ENCODE measurements at regions not wholly inside any gene's neighbourhood (a gene's known extent, or its start where the extent isn't known, plus 50 kb on each side); places are given as distances from the start of the nearest gene placed in this dataset.

DNA sequence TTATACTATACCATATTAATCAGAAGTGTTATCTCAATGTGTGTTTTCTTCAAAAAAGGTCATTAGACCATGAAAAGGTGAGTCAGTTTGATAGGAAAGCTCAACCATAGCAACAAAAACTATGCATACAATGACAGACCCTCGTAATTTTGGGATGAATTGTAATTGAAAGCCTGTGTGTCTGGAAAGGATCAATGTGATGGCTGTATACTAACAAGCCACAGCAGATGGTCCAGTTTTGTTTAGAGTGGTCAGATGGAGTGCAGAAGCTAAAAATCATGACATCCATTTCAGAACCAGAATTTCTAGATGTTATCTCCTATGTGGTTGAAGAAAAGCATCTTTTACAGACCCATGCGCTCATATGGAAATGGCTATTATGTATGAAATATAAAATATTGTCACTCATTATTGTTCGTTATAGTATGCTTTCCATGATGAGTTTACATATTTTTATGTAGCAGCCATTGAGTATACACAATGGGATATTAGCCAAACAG, 88.3 kb upstream of the CNTNAP2 start:
- H3K9me3 Mint-ChIP-seq (ENCODE audit: insufficient read depth) = peaks cover 6% of the 10 kb centered on the region
- H3K4me3 ChIP-seq (ENCODE audit: control extremely low read depth in 1 of 5, extremely low read depth in 1 of 5, insufficient read depth in 1 of 5, low read depth in 2 of 5, low read length in 4 of 5) = no peak overlapping the region
- no peaks in the 10 kb centered on the region for H3K27me3 Mint-ChIP-seq
- no peaks in the 10 kb centered on the region for H3K27me3 ChIP-seq (replicated peaks in 1 of 4; ENCODE audit: control extremely low read depth in 1 of 4, control insufficient read depth in 3 of 4, insufficient read depth in 4 of 4, low read length in 3 of 4)
- H3K79me2 ChIP-seq (ENCODE audit: control insufficient read depth, insufficient read depth, low read length) = no peaks in the 10 kb centered on the region
- H3K4me1 ChIP-seq (ENCODE audit: control insufficient read depth in 2 of 2, insufficient read depth in 2 of 2, low read length in 2 of 2) = no peaks in the 10 kb centered on the region
- H3K4me3 Mint-ChIP-seq = no peak overlapping the region
- POLR2A ChIA-PET = no interaction called here
- H3K27ac Mint-ChIP-seq = no peak overlapping the region
- no peak overlapping the region for H3K27ac ChIP-seq (ENCODE audit: low read length in 2 of 2)
- no peak overlapping the region for H2AFZ ChIP-seq (ENCODE audit: insufficient read depth, low read depth, low read length, poor library complexity, severe bottlenecking)
- H4K20me1 ChIP-seq (ENCODE audit: control insufficient read depth, insufficient read depth, low read length, poor library complexity, severe bottlenecking) = no peaks in the 10 kb centered on the region
- no CpG with 5 or more reads among the region's 3 CpGs for WGBS (ENCODE audit: insufficient coverage)
- H3K4me1 Mint-ChIP-seq = no peaks in the 10 kb centered on the region
- H3K36me3 ChIP-seq (replicated peaks in 1 of 2; ENCODE audit: control extremely low read depth in 1 of 2, control insufficient read depth in 1 of 2, extremely low read depth in 1 of 2, insufficient read depth in 2 of 2, low read length in 1 of 2) = no peaks in the 10 kb centered on the region
- CTCF ChIA-PET = no interaction called here
- ATAC-seq (ENCODE audit: low read depth) (no peak), DNase-seq (no peak)
- H3K4me2 ChIP-seq (replicated peaks; ENCODE audit: low read depth, low read length, poor library complexity, severe bottlenecking) = no peak overlapping the region
- intact Hi-C loops (cut with micrococcal nuclease) = no loop called here
- no peak for TF ChIP-seq EZH2 (IDR thresholded peaks at IDR 0.05; ENCODE audit: borderline replicate concordance, insufficient read depth, low read depth, low read length, poor library complexity, severe bottlenecking)
- no peaks in the 10 kb centered on the region for H3K9me3 ChIP-seq (ENCODE audit: control extremely low read depth in 1 of 3, control insufficient read depth in 2 of 3, insufficient read depth in 1 of 3, low read length in 2 of 3)
- H3K9ac ChIP-seq (ENCODE audit: low read length) = no peak overlapping the region

DNA sequence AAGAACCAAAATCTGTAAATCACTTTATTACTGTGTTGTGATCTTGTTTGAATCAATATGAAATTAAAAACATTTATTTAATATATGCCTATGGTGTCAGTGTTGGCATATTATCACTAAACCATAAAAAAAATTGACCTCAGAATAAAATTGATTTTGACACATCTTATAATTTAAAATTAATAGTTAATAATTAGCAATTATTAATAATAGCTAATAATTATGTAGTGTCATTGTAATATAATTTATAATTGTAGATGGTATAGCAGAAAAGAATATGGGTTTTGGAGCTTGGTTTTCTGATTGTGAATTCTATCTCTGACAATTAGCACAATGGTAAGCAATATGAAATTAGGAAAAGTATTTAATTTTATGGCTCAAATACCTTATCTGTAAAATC, 89.4 kb upstream of the CNTNAP2 start:
- no peak overlapping the region for H3K27ac ChIP-seq (ENCODE audit: low read length in 2 of 2)
- CTCF ChIA-PET = no interaction called here
- DNase-seq = no peak

More for the DNA sequence above, 89.4 kb upstream of the CNTNAP2 start:
- no peaks in the 10 kb centered on the region for H3K4me1 ChIP-seq (ENCODE audit: control insufficient read depth in 2 of 2, insufficient read depth in 2 of 2, low read length in 2 of 2)
- POLR2A ChIA-PET = no interaction called here
- Mint-ChIP-seq H3K9me3 (ENCODE audit: insufficient read depth) (peaks cover 9% of the 10 kb centered on the region), H3K27me3 (no peaks in the 10 kb centered on the region), H3K4me3 (no peak overlapping the region), H3K27ac (no peak overlapping the region), H3K4me1 (no peaks in the 10 kb centered on the region)
- H3K9me3 ChIP-seq (ENCODE audit: control extremely low read depth in 1 of 3, control insufficient read depth in 2 of 3, insufficient read depth in 1 of 3, low read length in 2 of 3) = no peaks in the 10 kb centered on the region
- no peak overlapping the region for H3K4me2 ChIP-seq (replicated peaks; ENCODE audit: low read depth, low read length, poor library complexity, severe bottlenecking)
- no peak overlapping the region for H2AFZ ChIP-seq (ENCODE audit: insufficient read depth, low read depth, low read length, poor library complexity, severe bottlenecking)
- no peaks in the 10 kb centered on the region for H4K20me1 ChIP-seq (ENCODE audit: control insufficient read depth, insufficient read depth, low read length, poor library complexity, severe bottlenecking)
- ATAC-seq (ENCODE audit: low read depth) = no peak
- H3K79me2 ChIP-seq (ENCODE audit: control insufficient read depth, insufficient read depth, low read length) = no peaks in the 10 kb centered on the region
- no peak overlapping the region for H3K9ac ChIP-seq (ENCODE audit: low read length)
- H3K4me3 ChIP-seq (ENCODE audit: control extremely low read depth in 1 of 5, extremely low read depth in 1 of 5, insufficient read depth in 1 of 5, low read depth in 2 of 5, low read length in 4 of 5) = no peak overlapping the region
- intact Hi-C loops (cut with micrococcal nuclease) = no loop called here
- no peaks in the 10 kb centered on the region for H3K27me3 ChIP-seq (replicated peaks in 1 of 4; ENCODE audit: control extremely low read depth in 1 of 4, control insufficient read depth in 3 of 4, insufficient read depth in 4 of 4, low read length in 3 of 4)
- H3K36me3 ChIP-seq (replicated peaks in 1 of 2; ENCODE audit: control extremely low read depth in 1 of 2, control insufficient read depth in 1 of 2, extremely low read depth in 1 of 2, insufficient read depth in 2 of 2, low read length in 1 of 2) = no peaks in the 10 kb centered on the region
- TF ChIP-seq, protein P1, sequence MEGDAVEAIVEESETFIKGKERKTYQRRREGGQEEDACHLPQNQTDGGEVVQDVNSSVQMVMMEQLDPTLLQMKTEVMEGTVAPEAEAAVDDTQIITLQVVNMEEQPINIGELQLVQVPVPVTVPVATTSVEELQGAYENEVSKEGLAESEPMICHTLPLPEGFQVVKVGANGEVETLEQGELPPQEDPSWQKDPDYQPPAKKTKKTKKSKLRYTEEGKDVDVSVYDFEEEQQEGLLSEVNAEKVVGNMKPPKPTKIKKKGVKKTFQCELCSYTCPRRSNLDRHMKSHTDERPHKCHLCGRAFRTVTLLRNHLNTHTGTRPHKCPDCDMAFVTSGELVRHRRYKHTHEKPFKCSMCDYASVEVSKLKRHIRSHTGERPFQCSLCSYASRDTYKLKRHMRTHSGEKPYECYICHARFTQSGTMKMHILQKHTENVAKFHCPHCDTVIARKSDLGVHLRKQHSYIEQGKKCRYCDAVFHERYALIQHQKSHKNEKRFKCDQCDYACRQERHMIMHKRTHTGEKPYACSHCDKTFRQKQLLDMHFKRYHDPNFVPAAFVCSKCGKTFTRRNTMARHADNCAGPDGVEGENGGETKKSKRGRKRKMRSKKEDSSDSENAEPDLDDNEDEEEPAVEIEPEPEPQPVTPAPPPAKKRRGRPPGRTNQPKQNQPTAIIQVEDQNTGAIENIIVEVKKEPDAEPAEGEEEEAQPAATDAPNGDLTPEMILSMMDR (IDR thresholded peaks at IDR 0.05) = no peak
- TF ChIP-seq EZH2 (IDR thresholded peaks at IDR 0.05; ENCODE audit: borderline replicate concordance, insufficient read depth, low read depth, low read length, poor library complexity, severe bottlenecking) = no peak
